Mammary epithelial cell (primary cell): ENCODE measurements at regions not wholly inside any gene's neighbourhood (a gene's known extent, or its start where the extent isn't known, plus 50 kb on each side); places are given as distances from the start of the nearest gene placed in this dataset.

Experiments used
- CTCF ChIP-seq, 2 donors: IDR thresholded peaks in 1 of 2; conservative IDR thresholded peaks in 1 of 2; 2 replicates each; pipeline ENCODE4 v1.5.1; 2011 to 2012; ENCODE audit warnings: inconsistent platforms in 2 of 2, low read length in 2 of 2, mild to moderate bottlenecking in 2 of 2, control low read depth in 1 of 2, low read depth in 1 of 2; ENCODE audit not compliant: insufficient read depth in 1 of 2; ENCODE audit errors: extremely low read depth in 1 of 2
- EZH2 ChIP-seq: IDR thresholded peaks from 2 replicates; pipeline ENCODE4 v1.6.1; 2012; ENCODE audit warnings: low read length, inconsistent platforms, borderline replicate concordance

DNA sequence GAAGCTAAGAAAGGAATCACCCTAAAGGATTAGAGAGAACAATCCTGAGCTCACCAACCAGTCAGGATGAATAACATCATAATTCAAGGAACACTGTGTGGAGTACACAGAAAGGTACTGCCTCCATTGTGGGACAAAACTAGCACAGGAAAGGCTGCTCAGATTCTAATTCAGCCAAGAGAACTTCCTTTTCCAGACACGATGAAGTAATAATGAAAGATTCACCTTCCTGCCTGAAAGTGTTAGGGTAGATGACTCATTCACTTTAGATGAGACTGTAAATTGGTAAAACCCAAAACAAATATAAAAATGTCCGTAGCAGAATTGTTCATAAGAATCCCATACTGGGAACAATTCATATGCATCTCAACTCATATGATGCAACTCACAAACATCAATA lies 167.2 kb downstream of the CDC14C start:
- TF ChIP-seq CTCF (conservative IDR thresholded peaks at IDR 0.05 in 1 of 2, IDR thresholded peaks at IDR 0.05 in 1 of 2; ENCODE audit: extremely low read depth in 1 of 2, insufficient read depth in 1 of 2, low read depth in 1 of 2, low read length in 2 of 2) (no peak), EZH2 (no peak)
